Suprapubic skin (tissue), 4 donors: ENCODE measurements at regions not wholly inside any gene's neighbourhood (a gene's known extent, or its start where the extent isn't known, plus 50 kb on each side); places are given as distances from the start of the nearest gene placed in this dataset.

Source experiments
- DNase-seq, 2 donors: peaks; one replicate each; pipeline ENCODE4 v3.0.0-alpha.2; 2019; ENCODE audit warnings: low spot score in 2 of 2
- H3K27ac ChIP-seq: fragments of 200-600 bp; sonication (generic); one replicate; pipeline ENCODE4 v1.5.1; 2019
- H3K27me3 ChIP-seq: fragments of 200-600 bp; sonication (generic); one replicate; pipeline ENCODE4 v1.5.1; 2019
- H3K36me3 ChIP-seq: fragments of 200-600 bp; sonication (generic); one replicate; pipeline ENCODE4 v1.5.1; 2019
- H3K4me1 ChIP-seq: fragments of 200-600 bp; sonication (generic); one replicate; pipeline ENCODE4 v1.5.1; 2019
- H3K4me3 ChIP-seq: fragments of 200-600 bp; sonication (generic); one replicate; pipeline ENCODE4 v1.5.1; 2019; ENCODE audit warnings: mild to moderate bottlenecking
- H3K9me3 ChIP-seq: fragments of 200-600 bp; sonication (generic); one replicate; pipeline ENCODE4 v1.5.1; 2019
- CTCF ChIP-seq, 2 donors: fragments of 200-600 bp in 1 of 2; fragments of 450-650 bp in 1 of 2; sonication (generic) in 1 of 2; IDR thresholded peaks; one replicate each; pipeline ENCODE4 v1.5.1; 2016 to 2019; ENCODE audit warnings: antibody characterized with exemption in 2 of 2, mild to moderate bottlenecking in 1 of 2, moderate library complexity in 1 of 2
- EP300 ChIP-seq: sonication (generic); formaldehyde crosslinking; IDR thresholded peaks from one replicate; pipeline ENCODE4 v1.6.1; 2017; ENCODE audit warnings: antibody characterized with exemption
- POLR2A ChIP-seq, 2 donors: fragments of 450-650 bp; IDR thresholded peaks; one replicate each; pipeline ENCODE4 v1.6.1; 2017; ENCODE audit warnings: antibody characterized with exemption in 2 of 2, mild to moderate bottlenecking in 2 of 2, moderate library complexity in 2 of 2
- POLR2AphosphoS5 ChIP-seq, 3 donors: sonication (generic); formaldehyde crosslinking; IDR thresholded peaks; one replicate each; pipeline ENCODE4 v1.6.1; 2017; ENCODE audit warnings: antibody characterized with exemption in 3 of 3
- WGBS: methylation state at CpG from one replicate; pipeline ENCODE4 v1.1.5; 2018; 5-methylcytosine and 5-hydroxymethylcytosine counted together

- no peaks in the 10 kb centered on the region for H3K36me3 ChIP-seq
- H3K9me3 ChIP-seq, result no peaks in the 10 kb centered on the region
- peaks cover 17% of the 10 kb centered on the region for H3K4me1 ChIP-seq
- H3K27me3 ChIP-seq, result no peaks in the 10 kb centered on the region
- no peak for DNase-seq
- H3K27ac ChIP-seq, result no peak overlapping the region
- WGBS, result 57% methylated on average over 3 of the region's 3 CpGs
- H3K4me3 ChIP-seq, result no peak overlapping the region
- no peak for TF ChIP-seq CTCF (IDR thresholded peaks at IDR 0.05)
- TF ChIP-seq POLR2A (IDR thresholded peaks at IDR 0.05), result no peak
- no peak for TF ChIP-seq EP300
- TF ChIP-seq POLR2AphosphoS5 (IDR thresholded peaks at IDR 0.05), result no peak
Observed at GRCh38 chr1:30615076-30615795, 108.1 kb downstream of the MATN1 start.

- H3K9me3 ChIP-seq, result no peaks in the 10 kb centered on the region
- DNase-seq, result no peak
- peaks cover 19% of the 10 kb centered on the region for H3K4me1 ChIP-seq
- H3K27me3 ChIP-seq, result peaks cover 9% of the 10 kb centered on the region
- WGBS, result 29% methylated on average over 1 of the region's 1 CpG
- H3K4me3 ChIP-seq, result no peak overlapping the region
- TF ChIP-seq POLR2A (IDR thresholded peaks at IDR 0.05) (no peak), CTCF (IDR thresholded peaks at IDR 0.05) (no peak), POLR2AphosphoS5 (IDR thresholded peaks at IDR 0.05) (no peak), EP300 (no peak)
- no peaks in the 10 kb centered on the region for H3K36me3 ChIP-seq
- H3K27ac ChIP-seq, result no peak overlapping the region
Observed at GRCh38 chr1:30613188-30613587, 110.2 kb downstream of the MATN1 start.

GRCh38 chr1:30612536-30613065 lies 110.8 kb downstream of the MATN1 start:
- H3K36me3 ChIP-seq, result no peaks in the 10 kb centered on the region
- H3K4me1 ChIP-seq, result peaks cover 16% of the 10 kb centered on the region
- WGBS, result 25% methylated on average over 1 of the region's 1 CpG
- H3K27me3 ChIP-seq, result peaks cover 9% of the 10 kb centered on the region
- H3K4me3 ChIP-seq, result no peak overlapping the region
- TF ChIP-seq CTCF (IDR thresholded peaks at IDR 0.05) (no peak), EP300 (no peak), POLR2AphosphoS5 (IDR thresholded peaks at IDR 0.05) (no peak), POLR2A (IDR thresholded peaks at IDR 0.05) (no peak)
- no peaks in the 10 kb centered on the region for H3K9me3 ChIP-seq
- H3K27ac ChIP-seq, result no peak overlapping the region
- DNase-seq, result no peak

- TF ChIP-seq POLR2AphosphoS5 (IDR thresholded peaks at IDR 0.05), result no peak
- no peak for TF ChIP-seq EP300
- no peak for TF ChIP-seq CTCF (IDR thresholded peaks at IDR 0.05)
- TF ChIP-seq POLR2A (IDR thresholded peaks at IDR 0.05), result no peak
- H3K27ac ChIP-seq, result no peak overlapping the region
- 70% methylated on average over 5 of the region's 5 CpGs for WGBS
- peaks cover 12% of the 10 kb centered on the region for H3K4me1 ChIP-seq
- no peaks in the 10 kb centered on the region for H3K9me3 ChIP-seq
- no peaks in the 10 kb centered on the region for H3K36me3 ChIP-seq
- no peak for DNase-seq
- no peak overlapping the region for H3K4me3 ChIP-seq
- peaks cover 9% of the 10 kb centered on the region for H3K27me3 ChIP-seq
Observed at GRCh38 chr1:30611741-30612309, 111.6 kb downstream of the MATN1 start.

GRCh38 chr1:30610917-30611316 lies 112.5 kb downstream of the MATN1 start:
- TF ChIP-seq CTCF (IDR thresholded peaks at IDR 0.05) (no peak), POLR2AphosphoS5 (IDR thresholded peaks at IDR 0.05) (no peak), POLR2A (IDR thresholded peaks at IDR 0.05) (no peak), EP300 (no peak)
- H3K4me1 ChIP-seq, result peaks cover 12% of the 10 kb centered on the region
- no peaks in the 10 kb centered on the region for H3K36me3 ChIP-seq
- DNase-seq, result no peak
- H3K9me3 ChIP-seq, result no peaks in the 10 kb centered on the region
- H3K27ac ChIP-seq, result no peak overlapping the region
- H3K4me3 ChIP-seq, result no peak overlapping the region
- H3K27me3 ChIP-seq, result peaks cover 9% of the 10 kb centered on the region
